ENCODE measurements at regions not wholly inside any gene's neighbourhood (a gene's known extent, or its start where the extent isn't known, plus 50 kb on each side); places are given as distances from the start of the nearest gene placed in this dataset.
"Not testable (repeated sequence)": the region's sequence is repeated elsewhere in the genome, so short reads cannot be mapped to it uniquely, and the experiment has no call there.

- TF ChIP-seq AFF1 (IDR thresholded peaks at IDR 0.05; ENCODE audit: low read depth in 1 of 2, partially characterized antibody in 2 of 2), result no peak
Observed at GRCh38 chr14:90467501-90467900, 70.7 kb downstream of the CALM1 start (continued).

GRCh38 chr14:90469416-90469815, 72.6 kb downstream of the CALM1 start:
- POLR2A ChIA-PET, ATAC-seq: not testable (repeated sequence)

More at GRCh38 chr14:90469416-90469815, 72.6 kb downstream of the CALM1 start:
- in situ Hi-C loops (cut with MboI); H3K4me3 ChIP-seq; CTCF ChIA-PET (ENCODE audit: low intra/inter-chr PET ratio); BruUV-seq (replicated peaks); H3K27me3 ChIP-seq (ENCODE audit: control insufficient read depth in 2 of 2, insufficient read depth in 2 of 2, low read length in 2 of 2); H3K79me2 ChIP-seq (ENCODE audit: control insufficient read depth, insufficient read depth, low read length); FAIRE-seq; H3K36me3 ChIP-seq (ENCODE audit: control insufficient read depth, insufficient read depth, low read length); H3K9me1 ChIP-seq (ENCODE audit: control insufficient read depth, insufficient read depth, low read length); H3K9me3 ChIP-seq (replicated peaks; ENCODE audit: control insufficient read depth, insufficient read depth, low read depth, low read length); H3K4me2 ChIP-seq (ENCODE audit: insufficient read depth, low read length); H3K4me1 ChIP-seq (replicated peaks in 1 of 2; ENCODE audit: control insufficient read depth in 2 of 2, insufficient read depth in 2 of 2, low read length in 2 of 2); H4K20me1 ChIP-seq (replicated peaks; ENCODE audit: control insufficient read depth, insufficient read depth, low read length); H3K9ac ChIP-seq (ENCODE audit: insufficient read depth in 1 of 2, low read depth in 2 of 2, low read length in 2 of 2); H3K27ac ChIP-seq (ENCODE audit: extremely low read depth, low read depth, low read length); intact Hi-C loops (cut with micrococcal nuclease); DNase-seq (ENCODE audit: extremely low read depth in 1 of 4, low spot score in 3 of 4); H2AFZ ChIP-seq (ENCODE audit: low read depth, low read length); TF ChIP-seq TEAD4 (CRISPR knock-in tag; IDR thresholded peaks at IDR 0.05; ENCODE audit: borderline replicate concordance): not testable (repeated sequence)
- WGBS (ENCODE audit: insufficient coverage, low coverage, missing lambda C conversion rate), result 0% methylated on average over 2 of the region's 2 CpGs
- TF ChIP-seq TAL1 (IDR thresholded peaks at IDR 0.05), result peak; percentile 31; the same call in 1 of the 2 replicates
- 0 out of 2 replicates have a peak, but pooled peaks have one; percentile 38 for TF ChIP-seq TCF3 (CRISPR knock-in tag; IDR thresholded peaks at IDR 0.05)
- TF ChIP-seq SMARCE1 (IDR thresholded peaks at IDR 0.05), result peak; percentile 55; the same call in 1 of the 2 replicates
- peak; percentile 37; the same call in 1 of the 2 replicates for TF ChIP-seq TEAD4 (IDR thresholded peaks at IDR 0.05; ENCODE audit: low read length)
- peak; percentile 51; the same call in 1 of the 2 replicates for TF ChIP-seq SPI1 (IDR thresholded peaks at IDR 0.05; ENCODE audit: borderline replicate concordance, low read depth, low read length)
- peak; percentile 14; the same call in 1 of the 2 replicates for TF ChIP-seq CBFA2T3 (IDR thresholded peaks at IDR 0.05)
- peak; percentile 60 for TF ChIP-seq ARID1B (IDR thresholded peaks at IDR 0.05)
